Central memory CD4-positive, alpha-beta T cell (primary cell): ENCODE measurements at regions not wholly inside any gene's neighbourhood (a gene's known extent, or its start where the extent isn't known, plus 50 kb on each side); places are given as distances from the start of the nearest gene placed in this dataset.
"Not testable (repeated sequence)": the region's sequence is repeated elsewhere in the genome, so short reads cannot be mapped to it uniquely, and the experiment has no call there.

Experiments
- DNase-seq: peaks from one replicate; pipeline ENCODE4 v3.0.0; 2022

DNA sequence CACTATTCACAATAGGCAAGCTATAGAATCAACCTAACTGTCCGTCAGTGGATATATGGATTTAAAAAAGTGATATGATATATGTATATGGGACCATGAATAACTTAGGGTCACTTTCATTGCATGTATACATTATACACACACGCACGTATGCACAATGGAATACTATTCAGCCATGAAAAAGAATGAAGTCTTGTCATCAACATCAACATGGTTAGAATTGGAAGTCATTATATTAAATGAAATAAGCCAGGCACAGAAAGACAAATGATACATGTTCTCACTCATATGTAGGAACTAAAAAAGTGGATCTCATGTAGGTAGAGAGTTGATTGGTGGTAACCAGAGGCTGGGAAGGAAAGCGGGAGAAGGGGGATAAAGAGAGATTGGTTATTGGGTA lies 234.3 kb downstream of the VRK1 start:
- DNase-seq, result no peak

GRCh38 chr14:97033556-97034081 lies 236.4 kb downstream of the VRK1 start:
- no peak for DNase-seq

GRCh38 chr14:97036086-97036852 lies 239.1 kb downstream of the VRK1 start:
- DNase-seq, result no peak

- no peak for DNase-seq
Measured at GRCh38 chr14:97039717-97040363, 242.7 kb downstream of the VRK1 start.

- no peak for DNase-seq
Measured at GRCh38 chr14:97046967-97047366, 249.8 kb downstream of the VRK1 start.

DNA sequence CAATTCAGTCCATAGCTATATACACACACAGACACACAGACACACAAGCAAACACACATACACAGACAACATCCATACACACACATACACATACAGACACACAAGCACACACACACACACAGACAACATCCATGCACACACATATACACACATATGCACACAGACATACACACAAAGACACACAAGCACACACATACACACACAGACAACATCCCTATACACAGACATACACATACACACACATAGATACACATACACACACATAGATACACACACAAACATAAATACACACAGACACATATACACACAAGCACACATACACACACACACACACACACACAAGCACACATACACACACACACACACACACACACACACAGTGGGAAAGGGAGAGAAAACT lies 254.8 kb downstream of the VRK1 start:
- DNase-seq, result no peak

GRCh38 chr14:97053941-97054340 lies 256.8 kb downstream of the VRK1 start:
- DNase-seq, result no peak

DNA sequence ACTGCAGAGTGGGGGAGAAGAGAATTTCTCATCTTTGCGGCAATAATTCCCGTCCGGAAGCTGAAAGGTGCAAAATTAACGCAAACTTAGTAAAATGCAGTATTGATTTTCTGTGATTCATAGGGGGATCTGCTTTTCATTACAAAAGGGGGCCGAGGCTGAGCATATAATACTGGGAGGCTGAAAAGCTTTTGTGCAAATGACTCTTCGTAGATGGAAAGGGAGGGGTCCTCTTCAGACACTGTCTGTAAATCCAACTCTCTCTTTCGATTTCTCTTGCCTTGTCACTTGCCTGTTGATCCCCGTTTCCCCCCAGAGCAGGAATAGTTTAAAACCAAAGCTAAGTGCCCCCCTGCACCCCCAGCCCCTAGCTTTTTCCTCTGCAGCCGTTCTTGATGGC lies 258.2 kb downstream of the VRK1 start:
- DNase-seq, result no peak

DNA sequence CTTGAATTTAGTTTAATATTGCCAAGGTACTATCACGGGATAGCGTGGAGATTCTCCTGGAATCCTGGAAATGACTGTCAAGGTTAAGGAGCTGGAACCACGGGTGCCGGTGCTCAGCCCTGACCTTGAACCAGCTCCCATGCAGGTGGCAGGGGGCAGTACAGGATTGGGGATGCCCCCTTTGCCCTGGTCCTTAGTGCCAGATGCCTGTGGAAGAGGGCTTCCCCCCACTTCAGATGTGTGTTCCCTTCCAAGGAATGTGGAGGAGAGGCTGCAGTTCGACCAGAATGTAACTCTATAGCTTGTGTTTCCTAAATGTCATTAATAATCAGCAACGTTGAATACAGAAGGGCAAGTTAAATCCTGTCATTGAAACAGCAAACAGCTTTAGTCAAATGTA lies 258.9 kb downstream of the VRK1 start:
- DNase-seq, result no peak

- DNase-seq, result no peak
Measured at GRCh38 chr14:97057238-97058073, 260.3 kb downstream of the VRK1 start.

DNA sequence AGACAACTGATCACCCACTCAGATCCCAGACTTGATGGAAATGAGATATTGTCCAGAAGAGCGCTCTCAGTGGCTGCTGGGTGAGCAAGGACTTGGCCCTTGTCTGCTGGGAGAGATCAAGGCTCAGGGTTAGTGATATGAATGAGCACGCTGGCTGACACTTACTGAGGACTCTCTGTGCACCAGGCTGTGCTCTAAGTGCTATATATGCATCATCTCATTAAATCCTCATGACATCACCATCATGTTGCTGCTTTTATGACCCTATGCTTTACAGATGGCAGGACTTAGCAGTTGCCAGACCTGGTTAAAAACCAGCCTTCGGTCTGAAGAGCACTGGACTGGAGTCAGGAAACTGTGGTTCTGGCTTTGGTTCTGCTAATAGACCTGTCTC lies 260.9 kb downstream of the VRK1 start:
- DNase-seq, result no peak

- DNase-seq, result no peak
Measured at GRCh38 chr14:97058589-97058988, 261.4 kb downstream of the VRK1 start.

- DNase-seq, result no peak
Measured at GRCh38 chr14:97061198-97061597, 264.0 kb downstream of the VRK1 start.

- no peak for DNase-seq
Measured at GRCh38 chr14:97061714-97062113, 264.5 kb downstream of the VRK1 start.

DNA sequence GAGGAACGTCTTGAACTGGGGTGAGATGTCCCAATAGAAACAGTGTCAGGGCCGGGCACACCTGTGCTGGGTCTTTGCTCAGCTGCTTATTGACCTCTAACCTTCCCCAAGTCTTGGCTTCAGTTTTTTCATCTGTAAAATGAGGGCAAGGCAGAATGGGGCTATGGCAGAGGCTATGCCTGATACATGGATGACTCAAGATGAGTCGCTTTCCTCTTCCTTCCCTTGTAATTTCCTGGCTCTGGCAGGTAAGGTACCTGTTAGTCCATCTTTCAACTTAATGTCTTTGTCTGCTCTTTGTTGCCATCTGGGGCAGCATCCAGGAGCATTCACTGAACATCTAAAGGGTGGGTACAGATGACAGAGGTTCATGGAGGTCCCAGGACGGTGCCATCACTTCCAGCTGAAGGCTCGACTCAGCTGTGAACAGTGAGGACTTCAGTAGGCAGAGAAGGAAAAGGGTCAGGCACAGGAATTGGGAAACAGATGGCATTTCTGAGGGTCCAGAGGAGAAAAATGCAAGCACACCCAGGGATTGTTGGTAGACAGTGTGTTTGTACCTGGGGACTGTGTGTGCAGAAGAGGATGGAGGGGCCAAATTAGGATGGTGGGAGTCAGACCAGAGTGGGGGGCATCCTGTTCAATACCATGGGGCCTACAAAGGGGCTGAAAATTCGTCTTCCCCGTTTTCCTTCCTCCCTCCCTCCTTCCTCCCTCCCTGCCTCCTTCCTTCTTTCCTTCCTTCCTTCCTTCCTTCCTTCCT lies 268.3 kb downstream of the VRK1 start:
- no peak for DNase-seq

GRCh38 chr14:97066068-97066899 lies 269.1 kb downstream of the VRK1 start:
- no peak for DNase-seq

DNA sequence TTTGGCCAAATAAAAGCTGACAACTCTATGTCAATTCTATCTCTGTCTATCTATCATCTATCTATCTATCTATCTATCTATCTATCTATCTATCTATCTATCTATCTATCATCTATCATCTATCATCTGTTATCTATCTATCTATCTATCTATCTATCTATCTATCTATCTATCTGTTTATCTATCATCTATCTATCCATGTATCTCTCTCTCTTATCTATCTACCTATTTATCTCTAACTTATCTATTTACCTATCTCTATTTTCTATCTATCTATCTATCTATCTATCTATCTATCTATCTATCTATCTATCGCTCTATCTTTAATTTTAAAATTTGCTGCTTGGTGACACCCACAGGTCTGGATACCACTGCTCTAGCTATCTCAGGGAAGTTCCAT lies 271.1 kb downstream of the VRK1 start:
- DNase-seq, result not testable (repeated sequence)

- no peak for DNase-seq
Measured at GRCh38 chr14:97070259-97070658, 273.1 kb downstream of the VRK1 start.

GRCh38 chr14:97071177-97071576 lies 274.0 kb downstream of the VRK1 start:
- DNase-seq, result no peak

DNA sequence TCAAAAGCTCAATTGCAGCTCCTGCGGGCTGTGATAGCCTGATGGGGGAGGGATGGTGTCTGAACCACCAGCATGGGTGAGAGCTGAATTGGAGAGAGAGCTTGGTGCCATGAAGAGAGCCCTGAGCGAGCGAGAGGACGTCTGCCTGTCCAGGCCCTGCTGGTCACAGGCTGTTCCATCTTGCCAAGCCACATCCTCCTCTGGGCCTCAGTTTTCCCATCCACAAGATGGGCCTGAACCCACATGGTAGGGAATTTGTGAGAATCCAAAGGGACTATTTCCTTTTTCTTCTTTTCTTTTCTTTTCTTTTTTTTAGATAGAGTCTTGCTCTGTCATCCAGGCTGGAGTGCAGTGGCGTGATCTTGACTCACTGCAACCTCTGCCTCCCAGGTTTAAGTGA lies 276.4 kb downstream of the VRK1 start:
- DNase-seq, result no peak

DNA sequence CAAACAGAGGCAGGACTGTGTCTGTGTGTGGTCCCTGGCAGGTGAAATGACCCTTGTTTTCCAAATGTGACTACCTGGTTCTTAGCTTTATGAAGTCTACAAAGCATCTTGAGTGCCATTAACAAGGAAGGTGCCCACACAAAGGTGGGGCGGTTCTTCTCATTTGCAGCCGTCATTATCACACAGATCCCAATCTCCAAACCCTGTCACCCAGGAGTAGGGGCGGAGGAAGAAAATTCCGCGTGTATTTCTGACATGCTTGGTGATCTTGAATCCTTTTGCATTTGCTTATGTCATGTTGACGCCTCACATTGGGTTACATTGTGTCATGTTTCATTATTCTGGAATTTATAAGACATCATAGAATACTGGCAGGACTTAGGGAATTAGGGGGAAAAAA lies 277.3 kb downstream of the VRK1 start:
- no peak for DNase-seq

GRCh38 chr14:97074856-97075255 lies 277.7 kb downstream of the VRK1 start:
- DNase-seq, result no peak
